DMS 273 treated with DMSO at 0.1 percent for 48 hours (cell line): ENCODE measurements at regions not wholly inside any gene's neighbourhood (a gene's known extent, or its start where the extent isn't known, plus 50 kb on each side); places are given as distances from the start of the nearest gene placed in this dataset.

ENCODE experiments used
- DNase-seq: peaks from one replicate; lab custom pipeline; 2025; lab: John Stamatoyannopoulos, UW

DNA sequence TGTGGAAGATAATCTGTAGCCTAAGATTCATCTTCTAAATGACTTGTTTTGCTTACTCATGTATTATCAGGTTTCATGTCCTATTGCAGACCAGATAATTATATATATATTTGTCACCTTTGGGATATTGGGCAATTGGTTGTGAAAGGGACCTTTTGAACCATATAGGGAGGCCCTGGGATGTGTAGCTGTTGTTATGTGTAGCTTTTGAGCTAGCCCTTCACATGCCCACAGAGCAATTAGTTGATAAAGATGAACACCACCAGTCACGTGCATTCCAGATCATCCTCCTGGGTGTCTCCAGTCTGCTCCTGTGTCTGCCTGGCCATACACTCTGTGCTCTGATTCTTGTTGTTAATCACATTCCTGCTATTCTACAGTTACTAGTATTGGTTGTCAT lies 431.2 kb upstream of the FBXO33 start:
- DNase-seq, result no peak

DNA sequence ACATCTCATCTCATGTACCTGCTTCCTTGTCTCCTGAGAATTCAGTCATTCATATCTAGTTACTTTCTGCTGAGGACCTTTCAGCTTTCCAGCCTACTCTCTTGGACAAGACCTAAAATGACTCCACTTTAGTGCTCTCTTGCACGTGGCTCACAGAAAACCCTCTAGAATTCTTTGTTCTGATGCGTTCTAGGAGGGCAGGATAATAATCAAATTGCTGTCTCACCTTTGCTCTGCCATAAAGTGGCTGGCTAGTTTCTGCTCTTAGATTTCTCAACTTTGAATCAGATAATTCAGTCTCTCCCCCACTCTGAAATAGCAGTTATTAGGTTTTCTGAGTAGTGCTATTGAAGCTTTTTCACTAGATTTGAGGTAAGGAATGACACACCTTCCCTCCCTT lies 429.5 kb upstream of the FBXO33 start:
- DNase-seq, result no peak

DNA sequence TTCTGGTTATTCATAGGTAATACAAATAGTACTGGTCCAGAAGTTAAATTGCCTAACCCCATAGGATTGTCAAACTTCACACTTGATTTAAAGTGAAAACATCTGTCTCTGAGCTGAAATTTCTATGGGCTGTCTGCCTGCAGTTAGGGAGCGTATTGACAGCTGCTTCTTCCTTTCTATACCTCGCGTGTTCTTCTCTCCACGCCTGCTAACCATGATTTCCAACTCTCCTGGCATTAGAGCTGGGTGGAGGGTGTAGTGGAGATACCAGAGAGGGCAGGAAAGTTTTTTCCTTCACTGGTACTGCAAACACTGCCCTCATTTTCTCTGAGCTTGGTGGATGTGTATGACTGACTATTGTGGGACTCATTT lies 429.0 kb upstream of the FBXO33 start:
- DNase-seq, result no peak

DNA sequence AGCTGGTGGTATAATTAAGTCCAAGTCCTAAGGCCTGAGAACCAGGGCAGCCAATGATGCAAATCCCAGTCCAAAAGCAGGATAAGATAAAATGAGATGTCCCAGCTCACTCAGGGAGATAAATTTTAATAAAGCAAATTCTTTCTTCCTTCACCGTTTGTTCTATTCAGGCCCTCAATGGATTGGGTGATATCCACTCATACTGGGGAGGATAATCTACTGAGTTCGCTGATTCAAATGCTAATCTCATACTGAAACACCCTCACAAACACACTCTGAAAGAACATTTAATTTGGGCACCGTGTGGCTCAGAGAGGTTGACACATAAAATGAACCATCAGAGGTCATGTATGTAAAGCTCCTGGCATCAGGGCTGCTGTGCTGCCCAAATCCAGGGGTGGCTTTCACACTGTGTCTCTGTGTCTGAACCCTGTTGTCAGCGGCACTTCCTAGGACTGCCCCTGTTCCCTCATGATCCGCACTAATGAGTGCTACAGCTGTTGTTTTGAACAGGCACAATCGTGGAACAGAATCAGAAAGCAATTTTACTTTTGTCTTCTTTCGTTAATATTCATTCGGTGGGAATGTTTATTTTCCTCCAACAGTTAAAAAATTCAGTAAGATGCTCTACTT lies 428.5 kb upstream of the FBXO33 start:
- no peak for DNase-seq

DNA sequence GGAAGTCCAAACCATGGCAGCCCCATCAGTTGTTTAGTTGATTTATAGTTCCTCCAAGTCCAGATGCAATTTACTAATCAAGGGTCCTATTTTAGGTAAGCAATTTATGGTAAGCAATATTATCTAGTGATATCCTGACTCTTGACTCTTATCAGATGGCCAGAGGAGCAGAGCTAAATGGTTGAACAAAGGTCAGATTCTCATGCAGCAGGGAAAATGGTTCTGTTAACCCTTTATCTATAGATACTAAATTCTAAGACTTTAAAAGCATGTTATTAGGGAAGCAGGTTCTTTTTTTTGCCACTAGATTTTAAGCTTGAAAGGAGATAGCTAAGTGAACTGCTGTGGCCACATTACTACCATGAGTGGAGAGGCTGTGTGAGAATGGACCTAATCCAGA lies 427.1 kb upstream of the FBXO33 start:
- DNase-seq, result no peak

DNA sequence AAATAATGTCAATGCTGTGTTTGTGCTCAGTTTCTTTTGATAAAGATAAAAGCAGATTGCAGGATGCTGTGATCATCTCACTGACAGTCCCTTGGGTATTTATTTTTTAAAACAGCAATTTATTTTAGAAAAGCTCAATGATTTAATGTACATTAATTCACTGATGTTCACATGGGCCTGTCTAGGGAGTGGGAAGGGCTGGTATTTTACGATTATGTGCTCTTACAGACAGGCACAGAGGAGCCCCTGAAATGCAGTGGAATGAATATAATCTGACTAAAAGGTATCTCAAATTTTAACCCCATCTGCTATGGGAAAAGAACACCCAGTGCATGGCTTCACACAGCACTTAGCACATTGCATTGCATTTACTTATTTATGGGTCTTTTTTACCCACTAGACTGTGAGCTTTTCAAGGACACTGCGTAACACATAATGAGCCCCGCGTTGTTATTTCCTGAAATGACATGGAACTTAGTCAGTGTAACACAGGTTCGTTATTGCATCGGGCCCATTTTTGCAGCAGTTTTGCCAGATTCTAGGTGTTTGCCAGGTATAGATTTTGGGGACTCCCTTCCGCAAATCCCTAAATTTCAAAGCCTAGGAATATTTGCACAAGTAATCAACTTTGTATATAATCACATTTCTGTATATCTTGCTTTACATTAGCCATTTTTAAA lies 425.3 kb upstream of the FBXO33 start:
- DNase-seq, result no peak

DNA sequence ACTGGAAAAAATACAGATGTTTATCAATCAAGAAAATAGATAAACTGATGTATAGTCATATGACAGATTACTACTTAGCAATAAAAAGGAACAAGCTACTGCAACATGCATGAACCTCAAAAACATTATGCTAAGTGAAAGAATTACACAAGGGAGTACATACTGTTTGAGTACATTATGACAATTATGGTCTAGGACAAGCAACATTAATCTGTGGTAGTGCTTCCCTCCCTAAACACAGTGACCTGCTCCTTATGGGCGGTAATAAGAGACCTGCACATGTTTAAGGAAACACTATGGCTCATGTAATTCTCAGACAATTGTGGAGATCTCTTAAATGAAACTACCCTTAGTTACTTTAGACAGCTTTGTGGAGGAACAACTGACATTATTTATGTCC lies 421.2 kb upstream of the FBXO33 start:
- no peak for DNase-seq

DNA sequence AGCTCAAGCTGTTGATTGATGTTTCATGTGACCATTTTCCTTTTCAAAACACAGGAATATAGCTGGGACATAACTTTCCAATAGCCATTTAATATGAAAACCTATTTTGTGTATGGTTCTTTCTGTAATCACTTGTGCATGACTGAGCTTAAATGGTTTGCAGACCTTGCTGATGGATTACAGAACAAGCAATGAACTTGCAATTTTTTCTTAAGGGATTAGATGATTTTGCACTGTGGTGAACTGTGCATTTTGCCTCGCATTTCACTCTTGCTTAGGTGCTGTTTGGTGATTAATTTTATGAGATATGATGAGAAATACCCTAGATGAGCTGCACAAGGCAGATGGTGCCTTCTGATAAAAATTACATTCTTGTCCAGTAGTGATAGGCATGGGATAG lies 419.0 kb upstream of the FBXO33 start:
- no peak for DNase-seq

DNA sequence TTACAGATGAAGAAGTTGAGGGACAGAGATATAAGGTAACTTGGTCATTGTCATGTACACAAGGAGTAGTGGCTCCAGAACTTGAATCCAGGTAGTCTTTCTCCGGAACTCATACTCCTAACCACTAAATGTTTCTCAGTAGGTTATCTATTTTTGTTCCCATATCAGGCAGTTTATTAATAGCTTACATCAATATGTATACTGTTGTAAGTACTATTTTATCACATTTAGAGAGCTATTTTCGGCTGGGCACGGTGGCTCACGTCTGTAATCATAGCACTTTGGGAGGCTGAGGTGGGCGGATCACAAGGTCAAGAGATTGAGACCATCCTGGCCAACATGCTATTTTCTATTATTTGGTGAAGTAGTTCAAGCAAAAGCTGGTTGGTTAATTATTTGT lies 415.6 kb upstream of the FBXO33 start:
- DNase-seq, result no peak

DNA sequence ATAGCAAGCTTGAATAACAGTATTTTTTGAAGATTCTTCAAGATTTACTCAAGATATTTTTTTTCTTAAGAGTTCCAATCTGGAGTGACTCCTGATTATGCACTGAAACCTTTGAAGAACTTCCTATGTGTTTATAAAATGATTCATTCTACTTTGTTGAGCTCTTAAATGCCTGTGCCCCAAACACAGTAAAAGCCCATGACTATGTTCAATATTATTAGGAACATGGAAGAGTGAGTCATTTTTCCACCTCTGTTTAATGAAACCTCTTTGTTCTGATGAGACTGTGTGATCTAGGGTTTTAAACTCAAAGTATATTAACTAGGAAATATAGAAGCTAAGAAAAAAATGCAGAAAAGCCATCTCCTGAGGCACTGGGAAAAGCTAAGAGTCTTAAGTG lies 415.0 kb upstream of the FBXO33 start:
- DNase-seq, result no peak

DNA sequence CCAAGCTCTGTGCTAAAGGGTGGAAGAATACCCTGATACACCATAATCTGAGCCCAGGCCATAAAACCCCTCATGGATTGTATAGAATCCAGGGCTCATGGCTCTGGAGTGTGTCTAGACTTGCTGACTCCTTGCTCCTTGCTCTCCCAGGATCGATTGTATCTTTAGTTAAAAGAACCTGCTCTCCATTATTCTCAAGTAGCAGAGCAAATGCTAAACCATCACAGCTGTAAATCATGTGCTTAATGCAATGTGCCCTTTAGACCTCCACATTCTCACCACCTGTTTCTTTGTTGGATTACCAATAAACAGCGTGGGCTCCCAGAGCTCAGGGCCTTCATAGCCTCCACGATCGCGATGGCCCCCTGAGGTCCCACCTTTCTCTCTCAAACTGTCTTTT lies 411.6 kb upstream of the FBXO33 start:
- DNase-seq, result no peak

DNA sequence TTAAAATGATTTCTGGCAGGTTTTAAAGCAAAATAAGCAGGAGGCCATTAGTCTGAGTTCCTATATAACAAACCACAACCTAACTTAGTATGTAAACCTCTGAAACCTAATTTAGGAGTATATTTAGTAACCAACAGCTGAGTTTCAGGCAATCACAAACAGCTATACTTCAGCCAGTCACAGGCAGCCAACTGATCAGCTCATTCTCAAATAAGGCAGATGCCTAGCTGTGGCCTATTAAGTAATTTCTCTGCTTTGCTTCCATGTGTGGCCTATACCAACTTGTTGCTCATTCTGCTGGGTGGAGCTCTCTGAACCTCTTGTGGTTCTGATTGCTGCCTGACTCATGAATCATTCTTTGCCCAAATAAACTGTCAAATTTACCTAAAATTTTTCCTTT lies 408.9 kb upstream of the FBXO33 start:
- DNase-seq, result no peak

DNA sequence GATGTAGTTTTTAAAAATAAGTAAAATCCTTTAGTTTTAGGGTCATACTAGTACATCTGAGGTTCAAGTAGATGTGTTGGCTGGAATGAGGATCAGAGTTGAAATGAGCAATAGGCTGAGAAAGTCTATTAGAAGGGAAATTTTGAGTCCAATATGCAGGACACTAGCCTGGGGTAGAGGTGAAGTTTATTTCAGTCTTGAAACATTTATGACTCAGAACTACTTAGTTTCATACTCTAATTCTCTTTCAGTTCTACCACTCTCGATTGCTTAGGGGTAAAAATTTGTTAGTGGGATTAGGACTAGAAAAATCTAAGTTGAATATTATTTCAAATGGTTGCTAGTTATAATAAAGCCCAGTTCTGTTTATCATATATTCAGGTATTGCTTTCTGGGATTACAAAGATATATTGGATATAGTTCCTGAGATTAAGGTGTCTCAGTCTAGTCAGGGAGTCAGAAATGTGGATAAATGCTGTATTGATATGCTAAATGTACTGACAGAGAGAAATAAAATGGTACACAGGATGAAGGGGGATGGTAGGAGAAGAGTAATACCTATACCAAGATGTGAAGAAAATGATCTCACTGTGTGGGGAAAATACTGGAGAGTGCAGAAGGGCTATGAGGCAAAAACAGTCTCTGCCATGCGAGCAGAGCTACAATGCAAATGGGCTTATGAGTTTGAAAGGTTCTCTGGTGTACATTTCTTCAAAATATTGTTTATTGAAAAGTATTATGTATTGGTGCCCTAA lies 395.8 kb upstream of the FBXO33 start:
- no peak for DNase-seq

DNA sequence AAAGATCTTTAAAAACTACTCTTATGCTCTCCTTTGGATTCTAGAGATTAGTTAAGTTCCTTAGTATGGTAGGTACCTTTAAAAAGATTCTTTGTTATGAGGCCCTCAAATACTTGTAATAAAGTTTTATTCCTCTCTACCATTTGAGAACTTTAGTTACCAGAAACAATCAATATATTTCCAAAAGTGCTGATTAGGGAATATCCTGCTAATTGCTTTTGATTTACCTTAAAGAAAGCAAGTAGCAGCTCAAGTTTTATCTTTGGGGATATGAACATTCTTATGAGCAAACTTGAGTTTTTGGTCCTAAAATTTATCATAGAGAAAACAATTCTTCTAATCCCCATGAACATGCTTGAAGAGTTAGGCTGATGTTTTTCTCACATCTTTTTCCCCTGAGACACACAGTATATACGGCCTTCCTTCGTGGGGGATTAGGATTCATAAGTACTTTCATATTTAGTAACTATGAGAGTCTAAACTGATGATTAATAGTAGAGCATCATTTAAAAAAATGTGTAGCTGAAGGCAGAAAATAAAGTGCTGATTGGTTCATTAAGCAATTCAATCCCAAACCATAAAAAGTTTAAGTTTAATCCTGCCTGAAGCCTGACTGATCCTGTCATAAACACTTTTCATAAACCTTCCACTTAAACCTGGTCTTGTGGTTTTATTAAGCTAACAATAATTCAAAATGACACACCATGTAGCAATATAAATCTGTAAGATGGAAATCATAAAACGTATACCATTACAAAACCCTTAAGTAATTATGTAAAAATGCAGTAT lies 380.5 kb upstream of the FBXO33 start:
- DNase-seq, result no peak

DNA sequence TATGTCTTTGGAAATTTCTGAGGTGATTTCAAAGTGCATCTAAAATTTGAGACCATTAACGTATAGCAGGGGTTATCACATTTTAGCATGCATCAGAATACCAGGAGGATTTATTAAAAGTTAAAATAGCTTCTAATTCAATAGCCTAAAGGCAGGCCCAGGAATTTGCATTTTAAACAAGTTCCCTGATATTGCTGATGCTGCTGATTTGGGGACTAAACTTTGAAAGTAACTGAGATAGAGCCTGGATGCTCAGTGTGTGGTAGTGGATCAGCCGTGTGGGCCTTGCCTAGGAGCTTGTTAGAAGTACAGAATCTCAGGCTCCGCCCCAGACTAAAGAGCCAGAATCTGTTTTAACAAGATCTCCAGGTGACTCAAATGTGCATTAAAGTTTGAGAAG lies 375.0 kb upstream of the FBXO33 start:
- DNase-seq, result no peak

DNA sequence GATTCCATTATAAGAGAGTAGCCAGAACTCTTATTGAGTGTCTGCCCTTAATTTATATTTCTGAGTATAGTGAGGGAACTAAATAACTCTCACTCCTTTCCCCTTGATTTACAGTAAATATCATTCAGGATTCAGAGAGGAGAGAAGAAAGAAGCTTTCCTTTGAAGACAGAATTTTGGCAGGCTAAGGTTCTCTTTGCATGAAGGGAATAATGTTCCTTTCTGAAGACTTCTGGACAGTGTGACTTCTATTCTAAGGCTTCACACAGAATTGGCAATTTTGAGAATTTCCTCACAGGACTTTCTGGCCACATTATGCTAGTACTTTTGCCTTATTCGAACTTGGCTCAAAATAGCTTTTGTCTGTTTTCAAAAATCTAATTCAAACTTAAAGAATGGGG lies 352.2 kb upstream of the FBXO33 start:
- DNase-seq, result no peak

DNA sequence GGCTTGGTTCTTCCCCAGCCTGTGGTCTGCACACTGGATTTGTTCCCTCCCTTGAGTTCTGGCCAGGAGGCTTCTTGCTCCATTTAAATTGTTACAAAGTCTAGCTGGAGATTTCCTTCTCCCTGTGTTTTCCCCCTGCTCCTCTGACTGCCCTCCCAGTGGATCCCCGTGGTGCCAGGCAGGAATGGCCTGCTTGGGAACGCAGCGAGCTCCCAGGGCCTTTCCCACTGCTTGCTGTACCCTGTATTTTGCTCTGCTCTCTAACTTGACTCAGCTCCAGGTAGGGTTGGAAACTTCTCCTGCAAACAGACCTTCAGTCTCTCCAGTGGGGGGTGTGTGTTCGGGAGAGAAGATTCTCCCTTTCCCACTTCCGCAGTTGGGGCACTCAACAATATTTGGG lies 349.2 kb upstream of the FBXO33 start:
- DNase-seq, result no peak

DNA sequence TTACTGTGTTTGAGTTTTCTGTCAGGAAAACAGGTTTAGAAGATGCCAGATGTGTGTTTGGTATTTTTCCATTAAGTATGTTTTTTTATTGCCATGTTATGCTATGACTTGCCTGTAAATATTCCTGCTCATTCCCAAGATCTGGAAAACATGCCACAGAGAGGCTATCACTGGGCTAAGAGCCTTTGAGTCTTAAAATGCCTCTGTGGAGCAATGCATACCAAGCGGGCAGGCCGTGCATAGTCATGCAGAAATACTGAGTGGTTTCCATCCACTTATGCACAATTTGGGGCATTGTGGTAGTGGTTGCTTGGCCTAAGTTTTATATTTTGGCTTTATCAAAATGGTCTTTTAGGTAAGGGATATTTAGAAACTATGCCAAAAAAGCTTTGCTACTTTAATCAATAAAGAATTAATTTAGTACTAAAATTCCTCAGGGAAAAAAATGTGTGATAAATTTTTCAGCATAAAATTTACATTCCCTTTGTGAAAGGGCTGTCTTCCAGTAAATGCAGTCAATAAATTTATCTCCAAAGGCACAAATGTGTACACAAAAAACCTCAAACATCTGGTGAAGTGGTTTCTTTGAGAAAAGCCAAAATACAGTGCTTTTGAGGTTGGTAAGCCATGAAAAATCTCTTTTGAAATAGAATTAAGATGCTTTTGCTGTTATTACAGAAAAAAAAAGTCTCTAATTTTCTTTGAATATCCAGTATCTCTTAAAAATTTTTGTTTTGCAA lies 341.3 kb upstream of the FBXO33 start:
- no peak for DNase-seq

DNA sequence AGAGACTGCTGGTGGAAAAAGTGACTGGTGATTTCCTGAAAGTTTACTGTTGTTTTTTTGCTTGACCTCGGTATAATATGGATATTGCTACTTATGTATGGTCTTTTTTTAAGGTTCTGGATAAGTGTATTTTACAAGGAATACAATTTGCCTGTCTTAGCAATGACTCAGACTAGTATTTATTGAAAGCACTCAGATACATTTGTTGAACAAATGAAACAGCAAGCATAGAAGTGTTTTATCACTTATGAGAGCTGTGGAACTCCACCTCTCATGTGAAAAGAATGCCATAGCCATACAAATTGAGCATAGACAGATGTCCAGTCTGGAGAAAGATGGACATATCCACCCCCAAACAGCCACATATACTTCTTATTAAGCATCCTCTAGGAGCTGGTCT lies 340.4 kb upstream of the FBXO33 start:
- no peak for DNase-seq

DNA sequence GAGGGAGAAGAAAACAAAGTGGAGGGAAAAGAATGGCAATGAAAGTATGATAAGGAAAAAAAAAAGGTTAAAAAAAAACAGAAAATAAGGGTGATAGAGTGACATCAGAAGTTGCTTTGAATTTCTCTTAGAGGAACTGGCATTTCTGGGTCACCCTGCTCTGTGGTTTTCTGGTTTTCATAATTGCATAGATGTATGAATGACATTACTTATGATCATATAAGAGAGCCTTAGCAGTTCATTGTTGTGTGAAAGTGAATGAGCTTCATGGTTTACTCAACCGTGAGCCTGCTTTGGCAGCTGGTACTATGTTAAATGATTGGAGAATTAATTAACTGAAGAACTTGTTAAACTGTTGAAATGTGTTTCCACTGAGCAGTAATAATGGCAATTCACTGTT lies 336.4 kb upstream of the FBXO33 start:
- no peak for DNase-seq

DNA sequence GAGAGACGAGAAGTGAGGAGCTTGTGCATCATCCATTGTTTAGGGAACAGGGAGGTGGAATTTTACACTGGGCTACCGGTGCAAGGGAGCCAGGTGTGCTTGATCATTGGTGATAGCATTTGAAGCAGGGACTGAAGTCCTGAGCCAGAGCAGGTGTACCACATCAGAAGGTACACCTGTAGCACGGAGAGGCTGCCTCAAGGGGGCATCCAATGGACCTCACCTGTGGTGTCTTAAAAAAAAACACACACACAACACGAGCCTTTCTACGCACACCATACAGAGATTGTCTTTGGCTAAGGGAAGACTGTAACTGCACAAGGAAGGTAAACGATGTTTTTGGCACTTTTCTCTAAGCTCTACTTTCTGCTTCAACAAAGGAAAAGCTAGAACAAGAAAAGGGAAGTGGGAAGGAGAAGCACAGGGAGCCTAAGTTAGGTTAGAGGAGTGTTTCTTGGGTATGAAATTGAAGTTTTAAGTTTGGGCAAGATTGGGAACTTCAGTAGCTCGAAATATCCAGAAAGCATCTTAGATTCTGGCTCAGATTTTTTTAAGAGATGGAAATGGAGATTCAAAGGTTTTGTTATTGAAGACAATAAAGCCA lies 334.3 kb upstream of the FBXO33 start:
- DNase-seq, result no peak

DNA sequence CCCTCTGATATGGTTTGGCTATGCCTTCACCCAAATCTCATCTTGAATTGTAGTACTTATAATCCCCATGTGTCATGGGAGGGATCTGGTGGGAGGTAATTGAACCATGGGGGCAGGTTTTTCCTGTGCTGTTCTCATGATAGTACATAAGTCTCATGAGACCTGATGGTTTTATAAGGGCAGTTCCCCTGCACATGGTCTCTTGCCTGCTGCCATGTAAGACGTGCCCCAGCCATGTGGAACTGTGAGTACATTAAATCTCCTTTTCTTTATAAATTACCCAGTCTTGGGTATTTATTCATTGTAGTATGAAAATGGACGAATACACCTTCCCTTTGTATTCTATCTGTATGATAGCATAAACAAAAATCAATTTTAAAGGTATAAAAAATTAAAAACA lies 333.4 kb upstream of the FBXO33 start:
- DNase-seq, result no peak
